CD14-positive monocyte (primary cell): ENCODE measurements at regions not wholly inside any gene's neighbourhood (a gene's known extent, or its start where the extent isn't known, plus 50 kb on each side); places are given as distances from the start of the nearest gene placed in this dataset.

Experiments used
- DNase-seq, 3 donors: peaks; one replicate each; pipeline ENCODE4 v3.0.0-alpha.2; 2011 to 2022
- H2AFZ ChIP-seq: 2 replicates; pipeline ENCODE4 v1.6.0; 2012; ENCODE audit warnings: mild to moderate bottlenecking, low read depth, low read length, inconsistent platforms; ENCODE audit not compliant: insufficient read depth, poor library complexity, severe bottlenecking
- H3K27ac ChIP-seq, 2 donors: 1 replicate in 1 of 2; 2 replicates in 1 of 2; pipeline ENCODE4 v1.5.1; 2012 to 2013; ENCODE audit warnings: low read length in 2 of 2, control low read depth in 1 of 2, inconsistent platforms in 1 of 2, low read depth in 1 of 2, mild to moderate bottlenecking in 1 of 2
- H3K27me3 ChIP-seq, 2 donors: one replicate each; pipeline versions ENCODE4 v1.6.0 to v1.6.1; 2011 to 2013; ENCODE audit warnings: low read length in 2 of 2; ENCODE audit not compliant: control insufficient read depth in 2 of 2, insufficient read depth in 2 of 2
- H3K36me3 ChIP-seq, 2 donors: replicated peaks in 1 of 2; 1 replicate in 1 of 2; 2 replicates in 1 of 2; pipeline versions ENCODE4 v1.5.1 to v1.6.1; 2012 to 2013; ENCODE audit warnings: low read length in 2 of 2, control low read depth in 1 of 2, inconsistent platforms in 1 of 2, mild to moderate bottlenecking in 1 of 2; ENCODE audit not compliant: insufficient read depth in 2 of 2, control insufficient read depth in 1 of 2
- H3K4me1 ChIP-seq, 2 donors: 1 replicate in 1 of 2; 2 replicates in 1 of 2; pipeline versions ENCODE4 v1.5.1 to v1.6.1; 2012 to 2013; ENCODE audit warnings: low read length in 2 of 2, control low read depth in 1 of 2, inconsistent platforms in 1 of 2, mild to moderate bottlenecking in 1 of 2, moderate library complexity in 1 of 2; ENCODE audit not compliant: insufficient read depth in 2 of 2, control insufficient read depth in 1 of 2
- H3K4me2 ChIP-seq: replicated peaks from 2 replicates; pipeline ENCODE3; 2012; ENCODE audit warnings: low read length, moderate library complexity, mild to moderate bottlenecking; ENCODE audit not compliant: poor library complexity, severe bottlenecking; ENCODE audit errors: extremely low read depth
- H3K4me3 ChIP-seq, 3 experiments: fragments of 200-600 bp in 1 of 3; sonication (generic) in 1 of 3; replicated peaks in 1 of 3; 1 replicate in 2 of 3; 2 replicates in 1 of 3; pipeline ENCODE4 v1.5.1; 2011 to 2013; ENCODE audit warnings: low read length in 3 of 3, mild to moderate bottlenecking in 3 of 3, control low read depth in 2 of 3, low read depth in 2 of 3, inconsistent platforms in 1 of 3, moderate library complexity in 1 of 3
- H3K79me2 ChIP-seq: 2 replicates; pipeline ENCODE4 v1.6.0; 2012; ENCODE audit warnings: mild to moderate bottlenecking, control low read depth, inconsistent platforms, low read length, moderate library complexity; ENCODE audit not compliant: insufficient read depth
- H3K9ac ChIP-seq: 2 replicates; pipeline ENCODE4 v1.6.0; 2017; ENCODE audit warnings: low read length, mild to moderate bottlenecking; ENCODE audit not compliant: insufficient read depth, poor library complexity, severe bottlenecking
- H3K9me3 ChIP-seq, 2 donors: replicated peaks in 1 of 2; 1 replicate in 1 of 2; 2 replicates in 1 of 2; pipeline versions ENCODE4 v1.5.1 to v1.6.1; 2012 to 2013; ENCODE audit warnings: low read length in 2 of 2, control low read depth in 1 of 2; ENCODE audit not compliant: control insufficient read depth in 1 of 2, insufficient read depth in 1 of 2
- H4K20me1 ChIP-seq: 2 replicates; pipeline ENCODE4 v1.6.0; 2012; ENCODE audit warnings: mild to moderate bottlenecking, low read length, control low read depth, moderate library complexity; ENCODE audit not compliant: insufficient read depth
- H3K27ac Mint-ChIP-seq, 7 donors: one replicate each; pipeline ENCODE4 v1.8.0; 2020; ENCODE audit warnings: mild to moderate bottlenecking in 7 of 7, mixed read lengths in 7 of 7, moderate library complexity in 6 of 7, inconsistent platforms in 2 of 7
- H3K27me3 Mint-ChIP-seq, 3 donors: one replicate each; pipeline ENCODE4 v1.8.0; 2021 to 2022; ENCODE audit warnings: low read depth in 3 of 3, mild to moderate bottlenecking in 3 of 3, mixed read lengths in 3 of 3, moderate library complexity in 3 of 3, inconsistent platforms in 1 of 3
- H3K36me3 Mint-ChIP-seq, 2 donors: one replicate each; pipeline ENCODE4 v1.8.0; 2020; ENCODE audit warnings: mixed read lengths in 2 of 2, inconsistent platforms in 1 of 2, mild to moderate bottlenecking in 1 of 2
- H3K4me1 Mint-ChIP-seq: one replicate; pipeline ENCODE4 v1.8.0; 2020; ENCODE audit warnings: mild to moderate bottlenecking, mixed read lengths
- H3K4me3 Mint-ChIP-seq, 2 donors: one replicate each; pipeline ENCODE4 v1.8.0; 2020; ENCODE audit warnings: mild to moderate bottlenecking in 2 of 2, mixed read lengths in 2 of 2, moderate library complexity in 1 of 2
- H3K9me3 Mint-ChIP-seq, 7 donors: one replicate each; pipeline ENCODE4 v1.8.0; 2020 to 2022; ENCODE audit warnings: mixed read lengths in 7 of 7, mild to moderate bottlenecking in 6 of 7, moderate library complexity in 6 of 7, inconsistent platforms in 2 of 7
- WGBS: methylation state at CpG from one replicate; pipeline ENCODE4 v1.1.5; 2013; ENCODE audit warnings: missing lambda C conversion rate; ENCODE audit not compliant: insufficient coverage; 5-methylcytosine and 5-hydroxymethylcytosine counted together
- intact Hi-C, 2 donors: fragments of 100-400 bp; cut with micrococcal nuclease; formaldehyde crosslinking; loops; one replicate each; pipeline versions ENCODE4 v1.15.0 to v1.15.1; 2023
- TF ChIP-seq, protein P1 (sequence below): fragments of 200-600 bp; IDR thresholded peaks from one replicate; pipeline ENCODE4 v1.8.0; 2022; ENCODE audit warnings: antibody characterized with exemption, mild to moderate bottlenecking

DNA sequence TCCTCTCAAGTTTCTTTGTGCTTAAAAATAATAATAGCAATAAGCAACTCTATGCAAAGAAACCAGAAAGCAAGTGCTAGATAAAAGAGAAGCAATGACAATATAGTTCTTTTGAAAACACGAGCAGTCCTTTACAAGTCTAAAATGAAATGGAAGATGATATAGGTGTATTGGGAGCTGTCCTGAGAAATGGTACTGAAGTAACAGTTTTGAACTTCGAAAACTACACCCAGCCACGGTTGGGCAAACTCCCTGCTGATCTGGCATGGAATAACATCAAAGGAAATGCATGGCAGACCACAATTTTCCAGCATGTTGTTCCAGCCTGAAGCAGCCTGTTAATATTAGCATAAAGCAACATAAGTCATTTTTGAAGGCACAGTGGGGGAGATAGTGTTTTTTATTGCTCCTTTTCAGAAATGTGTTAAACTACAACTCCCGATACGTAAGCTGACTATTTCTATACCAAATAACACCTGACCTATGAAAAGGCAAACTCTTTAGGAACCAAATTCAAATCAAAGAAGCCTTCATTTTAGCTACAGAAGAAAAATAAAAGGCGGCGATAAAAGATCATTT lies 596.1 kb upstream of the KLHL29 start:
- 84% methylated on average over 3 of the region's 7 CpGs for WGBS
- Histone ChIP-seq H3K4me1 (no peaks in the 10 kb centered on the region), H3K79me2 (no peaks in the 10 kb centered on the region), H3K27ac (no peak overlapping the region), H3K27me3 (no peaks in the 10 kb centered on the region), H2AFZ (no peak overlapping the region), H4K20me1 (no peaks in the 10 kb centered on the region), H3K9me3 (no peaks in the 10 kb centered on the region), H3K4me3 (no peak overlapping the region), H3K4me2 (no peak overlapping the region), H3K36me3 (no peaks in the 10 kb centered on the region), H3K9ac (no peak overlapping the region)
- intact Hi-C loops, result no loop called here
- H3K27me3 Mint-ChIP-seq, result no peaks in the 10 kb centered on the region
- no peak for DNase-seq
- peaks cover 0 to 2% (median 0%) of the 10 kb centered on the region in 7 donors for H3K9me3 Mint-ChIP-seq
- H3K4me3 Mint-ChIP-seq, result no peak overlapping the region
- no peaks in the 10 kb centered on the region for H3K36me3 Mint-ChIP-seq
- no peaks in the 10 kb centered on the region for H3K4me1 Mint-ChIP-seq
- H3K27ac Mint-ChIP-seq, result no peak overlapping the region
- TF ChIP-seq, protein P1, sequence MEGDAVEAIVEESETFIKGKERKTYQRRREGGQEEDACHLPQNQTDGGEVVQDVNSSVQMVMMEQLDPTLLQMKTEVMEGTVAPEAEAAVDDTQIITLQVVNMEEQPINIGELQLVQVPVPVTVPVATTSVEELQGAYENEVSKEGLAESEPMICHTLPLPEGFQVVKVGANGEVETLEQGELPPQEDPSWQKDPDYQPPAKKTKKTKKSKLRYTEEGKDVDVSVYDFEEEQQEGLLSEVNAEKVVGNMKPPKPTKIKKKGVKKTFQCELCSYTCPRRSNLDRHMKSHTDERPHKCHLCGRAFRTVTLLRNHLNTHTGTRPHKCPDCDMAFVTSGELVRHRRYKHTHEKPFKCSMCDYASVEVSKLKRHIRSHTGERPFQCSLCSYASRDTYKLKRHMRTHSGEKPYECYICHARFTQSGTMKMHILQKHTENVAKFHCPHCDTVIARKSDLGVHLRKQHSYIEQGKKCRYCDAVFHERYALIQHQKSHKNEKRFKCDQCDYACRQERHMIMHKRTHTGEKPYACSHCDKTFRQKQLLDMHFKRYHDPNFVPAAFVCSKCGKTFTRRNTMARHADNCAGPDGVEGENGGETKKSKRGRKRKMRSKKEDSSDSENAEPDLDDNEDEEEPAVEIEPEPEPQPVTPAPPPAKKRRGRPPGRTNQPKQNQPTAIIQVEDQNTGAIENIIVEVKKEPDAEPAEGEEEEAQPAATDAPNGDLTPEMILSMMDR, result no peak

DNA sequence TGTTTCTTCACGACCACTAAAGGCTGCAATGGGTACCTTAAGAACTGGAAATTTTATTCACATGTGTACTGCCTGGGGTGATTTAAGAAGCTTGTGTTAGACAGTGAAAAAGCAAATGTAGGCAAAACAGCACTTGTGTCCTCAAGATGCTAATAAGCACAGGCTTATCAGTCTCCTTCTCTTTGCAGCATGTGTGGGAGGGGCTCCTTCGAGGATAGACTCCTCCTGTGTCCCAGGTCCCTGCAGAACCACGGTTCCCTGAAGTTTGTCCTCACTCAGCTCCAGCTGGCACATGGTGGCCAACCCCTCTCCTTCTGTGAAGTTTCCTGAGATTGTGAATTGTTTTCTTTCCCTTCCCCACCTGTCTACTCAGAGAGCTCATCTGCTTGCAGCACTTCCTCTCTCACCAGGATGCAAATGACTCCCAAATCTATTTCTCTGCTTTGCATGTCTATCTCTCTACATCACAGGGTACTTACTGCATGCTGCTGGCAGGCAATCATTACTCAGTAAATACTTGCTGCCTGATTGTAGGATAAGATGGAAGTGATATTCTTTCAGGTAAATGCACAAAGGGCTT lies 589.6 kb upstream of the KLHL29 start:
- Mint-ChIP-seq H3K4me1 (no peaks in the 10 kb centered on the region), H3K4me3 (no peak overlapping the region), H3K36me3 (no peaks in the 10 kb centered on the region), H3K27ac (no peak overlapping the region), H3K9me3 (peaks cover 0 to 6% (median 1%) of the 10 kb centered on the region in 7 donors), H3K27me3 (no peaks in the 10 kb centered on the region)
- no peak overlapping the region for H2AFZ ChIP-seq
- H3K9ac ChIP-seq, result no peak overlapping the region
- 37% methylated on average over 2 of the region's 3 CpGs for WGBS
- no peaks in the 10 kb centered on the region for H3K4me1 ChIP-seq
- DNase-seq, result no peak
- no peaks in the 10 kb centered on the region for H3K36me3 ChIP-seq
- intact Hi-C loops, result no loop called here
- no peak overlapping the region for H3K27ac ChIP-seq
- H3K9me3 ChIP-seq, result peaks cover 0 to 1% of the 10 kb centered on the region in 2 donors
- no peaks in the 10 kb centered on the region for H4K20me1 ChIP-seq
- no peaks in the 10 kb centered on the region for H3K79me2 ChIP-seq
- H3K27me3 ChIP-seq, result no peaks in the 10 kb centered on the region
- TF ChIP-seq, protein P1, result no peak
- no peak overlapping the region for H3K4me3 ChIP-seq
- no peak overlapping the region for H3K4me2 ChIP-seq
